NAMALWA (cell line): ENCODE measurements at regions not wholly inside any gene's neighbourhood (a gene's known extent, or its start where the extent isn't known, plus 50 kb on each side); places are given as distances from the start of the nearest gene placed in this dataset.
"Not testable (repeated sequence)": the region's sequence is repeated elsewhere in the genome, so short reads cannot be mapped to it uniquely, and the experiment has no call there.

Source experiments
- DNase-seq: peaks from one replicate; pipeline ENCODE4 v3.0.0-alpha.2; 2015; ENCODE audit warnings: low spot score

GRCh38 chr1:170377440-170377839 is 154.5 kb upstream of the GORAB start:
- no peak for DNase-seq

- no peak for DNase-seq
Observed at GRCh38 chr1:170377896-170378634, 153.9 kb upstream of the GORAB start.

GRCh38 chr1:170385750-170386149 is 146.2 kb upstream of the GORAB start:
- DNase-seq: no peak

DNA sequence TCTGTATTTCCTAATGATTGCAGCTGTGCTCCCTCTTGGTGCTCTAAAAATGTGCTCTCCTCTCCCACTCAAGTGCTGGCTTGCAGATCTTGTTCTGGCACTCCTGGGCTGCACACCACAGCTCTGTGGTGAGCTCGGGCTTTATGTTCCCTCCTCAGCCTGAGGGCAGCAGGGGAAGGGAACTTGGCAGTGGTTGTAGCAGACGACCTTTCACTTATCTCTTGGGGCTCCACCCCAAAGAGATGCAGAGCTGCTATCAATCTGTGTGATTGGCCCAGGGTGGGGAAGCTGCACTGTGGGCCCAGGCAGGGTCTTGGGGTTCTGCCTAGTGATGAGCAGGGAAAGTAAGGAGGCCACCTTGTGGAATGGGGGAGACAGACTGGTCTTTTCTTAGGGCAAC is 143.5 kb upstream of the GORAB start:
- DNase-seq: no peak

- no peak for DNase-seq
Observed at GRCh38 chr1:170395149-170395548, 136.8 kb upstream of the GORAB start.

DNA sequence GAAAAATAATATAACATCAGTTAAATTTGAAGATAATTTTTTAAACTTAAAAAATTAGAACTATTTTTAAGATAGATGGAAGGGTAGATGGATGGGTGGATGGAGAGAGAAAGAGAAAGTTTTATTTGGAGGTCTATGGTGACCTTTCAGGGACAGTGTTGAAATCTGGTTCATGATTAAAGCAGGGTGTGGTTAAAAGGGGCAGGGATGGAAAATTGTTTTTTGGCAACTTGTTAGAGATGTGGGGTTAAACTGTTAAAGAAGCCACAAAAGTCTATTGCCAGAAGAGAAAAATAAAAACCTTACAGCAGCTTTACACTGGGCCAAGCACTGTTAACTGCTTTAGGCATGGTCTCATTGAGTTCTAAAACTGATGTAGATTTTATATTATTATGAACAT is 134.9 kb upstream of the GORAB start:
- no peak for DNase-seq

- DNase-seq: no peak
Observed at GRCh38 chr1:170402476-170403311, 129.3 kb upstream of the GORAB start.

- DNase-seq: no peak
Observed at GRCh38 chr1:170407138-170407537, 124.8 kb upstream of the GORAB start.

GRCh38 chr1:170407581-170407980 is 124.4 kb upstream of the GORAB start:
- no peak for DNase-seq

DNA sequence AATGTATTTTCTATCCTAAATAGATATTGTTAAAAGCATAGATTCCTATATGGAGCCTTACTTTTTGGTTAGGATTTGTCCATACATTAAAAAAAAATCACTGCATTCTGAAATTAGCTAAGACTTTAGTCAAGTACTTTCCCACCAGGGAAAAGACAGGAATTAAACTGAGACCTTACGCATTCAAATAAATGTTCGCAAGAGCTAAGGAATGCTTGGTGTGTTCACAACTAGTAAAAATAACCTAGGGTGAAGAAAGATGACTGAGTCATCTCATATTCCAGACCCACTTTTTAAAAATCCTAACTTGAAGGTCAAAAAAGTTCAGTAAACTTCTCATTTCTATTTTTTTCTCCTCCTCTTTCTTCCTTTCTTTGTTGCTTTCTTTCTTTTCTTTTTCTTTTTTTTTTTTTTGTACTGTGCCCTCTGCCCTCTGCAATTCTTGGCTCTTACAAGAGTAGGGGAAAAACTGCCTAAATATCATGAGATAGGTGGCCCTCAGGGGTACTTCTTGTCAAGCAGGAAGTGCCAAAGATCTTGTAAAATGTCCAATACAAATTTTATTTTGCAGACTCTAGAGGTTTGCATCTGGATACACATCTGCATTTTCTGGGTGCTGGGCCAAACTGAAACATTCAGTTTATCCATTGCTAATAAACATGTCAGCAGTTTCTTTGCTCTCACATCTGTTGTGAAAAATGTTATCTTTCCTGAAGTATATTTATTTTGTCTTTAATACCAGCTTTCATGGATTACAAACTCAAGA is 121.4 kb upstream of the GORAB start:
- DNase-seq: no peak

DNA sequence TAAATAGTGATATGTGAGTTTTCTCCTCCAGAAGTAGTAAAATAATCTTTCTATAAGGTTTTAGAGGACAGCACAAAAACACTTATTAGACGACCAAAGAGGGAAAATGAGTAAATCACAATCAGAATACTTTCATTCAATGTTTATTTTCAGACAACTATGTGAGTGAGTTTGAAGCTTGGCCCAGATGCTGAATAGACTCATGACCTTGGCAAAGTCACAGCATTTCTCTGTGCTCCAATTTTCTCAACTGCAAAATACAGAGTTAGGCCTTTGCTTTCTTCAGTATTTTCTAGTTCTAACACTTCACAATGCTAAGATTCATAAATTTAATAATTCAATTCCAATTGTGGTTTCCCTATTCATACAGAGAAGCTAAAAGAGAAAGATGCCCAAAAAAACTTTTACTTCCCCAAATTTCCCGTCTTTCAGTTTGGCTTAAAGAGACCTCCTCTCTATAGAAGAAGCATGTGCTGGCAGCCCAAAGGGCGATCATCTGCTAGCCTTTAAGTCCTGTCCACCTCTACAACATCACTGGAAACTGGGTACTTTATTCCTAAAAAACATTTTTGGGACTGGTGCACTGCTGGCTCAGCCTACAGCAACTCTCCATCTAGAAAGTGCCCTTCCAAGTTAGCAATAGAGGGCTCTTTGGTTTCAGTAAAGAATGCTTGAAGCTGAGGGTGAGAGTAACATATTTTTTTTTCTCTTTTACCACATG is 116.8 kb upstream of the GORAB start:
- no peak for DNase-seq

GRCh38 chr1:170415710-170416372 is 116.1 kb upstream of the GORAB start:
- no peak for DNase-seq

GRCh38 chr1:170424346-170424745 is 107.6 kb upstream of the GORAB start:
- DNase-seq: no peak

DNA sequence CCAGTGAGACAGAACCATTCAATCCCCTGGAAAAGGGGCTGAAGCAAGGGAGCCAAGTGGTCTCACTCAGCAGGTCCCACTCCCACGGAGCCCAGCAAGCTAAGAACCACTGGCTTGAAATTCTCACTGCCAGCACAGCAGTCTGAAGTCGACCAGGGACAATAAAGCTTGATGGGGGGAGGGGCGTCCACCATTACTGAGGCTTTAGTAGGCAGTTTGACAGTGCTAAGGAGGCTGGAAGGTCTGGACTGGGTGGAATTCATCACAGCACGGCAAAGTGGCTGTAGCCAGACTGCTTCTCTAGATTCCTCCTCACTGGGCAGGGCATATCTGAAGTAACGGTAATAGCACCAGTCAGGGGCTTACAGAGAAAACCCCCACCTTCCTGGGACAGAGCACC is 105.4 kb upstream of the GORAB start:
- DNase-seq: no peak

DNA sequence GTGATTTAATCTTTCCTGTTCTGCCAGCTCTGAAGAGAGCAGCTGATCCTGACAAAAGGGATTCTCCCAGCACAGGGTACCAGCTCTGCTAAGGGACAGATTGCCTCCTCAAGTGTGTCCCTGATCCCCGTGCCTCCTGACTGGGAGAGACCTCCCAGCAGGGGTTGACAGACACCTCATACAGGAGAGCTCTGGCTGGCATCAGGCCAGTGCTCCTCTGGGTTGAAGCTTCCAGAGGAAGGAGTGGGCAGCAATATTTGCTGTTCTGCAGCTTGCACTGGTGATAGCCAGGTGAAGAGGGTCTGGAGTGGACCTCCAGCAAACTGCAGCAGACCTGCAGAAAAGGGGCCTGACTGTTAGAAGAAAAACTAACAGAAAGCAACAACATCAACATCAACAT is 105.0 kb upstream of the GORAB start:
- not testable (repeated sequence) for DNase-seq

GRCh38 chr1:170436928-170437327 is 95.0 kb upstream of the GORAB start:
- no peak for DNase-seq

- DNase-seq: no peak
Observed at GRCh38 chr1:170445096-170445495, 86.9 kb upstream of the GORAB start.

DNA sequence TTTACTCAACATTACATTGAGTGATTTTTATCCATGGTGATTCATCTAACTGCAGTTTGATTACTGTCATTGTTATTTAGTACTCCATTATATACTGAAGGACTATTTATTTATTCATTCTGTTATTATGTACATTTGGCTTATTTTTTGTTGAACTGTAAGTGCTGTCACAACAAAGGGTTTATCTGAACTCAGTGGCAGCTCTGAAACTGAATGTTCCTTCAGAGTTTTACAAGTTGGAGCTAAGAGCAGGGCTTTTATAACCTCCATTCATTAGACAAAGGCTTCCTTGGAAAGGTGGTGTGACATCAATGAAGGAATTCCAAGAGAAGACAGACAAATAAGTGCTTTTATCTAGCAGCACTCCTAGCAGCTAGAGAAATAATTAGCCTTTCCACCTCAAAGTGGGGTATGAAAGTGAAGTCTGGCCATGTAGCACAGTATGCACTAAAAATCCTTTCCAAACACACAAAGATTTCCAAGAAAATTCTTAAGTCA is 83.3 kb upstream of the GORAB start:
- DNase-seq: no peak

- peak; percentile 13 for DNase-seq
Observed at GRCh38 chr1:170457325-170458050, 74.5 kb upstream of the GORAB start.

DNA sequence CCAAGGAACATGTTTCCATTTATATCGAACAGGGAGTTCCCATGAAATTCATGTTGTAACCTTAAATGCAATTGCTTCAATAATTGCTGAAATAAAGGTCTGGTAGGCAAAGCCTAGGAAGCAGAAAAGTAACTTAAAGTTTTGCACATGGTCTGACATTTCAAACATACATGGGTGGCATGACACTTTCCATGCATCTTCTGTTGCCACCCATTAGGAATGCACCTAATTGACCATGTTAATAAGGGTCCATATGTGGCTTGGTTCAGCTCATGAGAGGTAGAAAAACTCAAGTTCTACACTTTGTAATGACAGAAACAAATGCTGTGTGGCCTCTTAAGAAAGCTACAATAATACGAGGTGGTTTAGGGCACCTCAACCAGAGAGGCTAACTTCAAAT is 72.0 kb upstream of the GORAB start:
- DNase-seq: no peak
